Endodermal cell (in vitro differentiated cells): ENCODE measurements at regions not wholly inside any gene's neighbourhood (a gene's known extent, or its start where the extent isn't known, plus 50 kb on each side); places are given as distances from the start of the nearest gene placed in this dataset.

Experiments used
- DNase-seq: peaks from one replicate; pipeline ENCODE4 v3.0.0-alpha.2; 2017
- H3K27ac ChIP-seq: 2 replicates; pipeline ENCODE4 v1.5.1; 2013; ENCODE audit warnings: mild to moderate bottlenecking, low read depth, low read length, moderate library complexity
- H3K27me3 ChIP-seq: 2 replicates; pipeline ENCODE4 v1.6.1; 2013; ENCODE audit warnings: mild to moderate bottlenecking, low read length, moderate library complexity; ENCODE audit not compliant: insufficient read depth, control insufficient read depth, poor library complexity, severe bottlenecking
- H3K36me3 ChIP-seq: 2 replicates; pipeline ENCODE4 v1.7.0; 2013; ENCODE audit warnings: mild to moderate bottlenecking, low read length, moderate library complexity; ENCODE audit not compliant: control insufficient read depth, insufficient read depth
- H3K4me1 ChIP-seq: one replicate; pipeline ENCODE4 v1.7.0; 2013; ENCODE audit warnings: low read length; ENCODE audit not compliant: control insufficient read depth, insufficient read depth
- H3K4me3 ChIP-seq: 2 replicates; pipeline ENCODE4 v1.5.1; 2013; ENCODE audit warnings: mild to moderate bottlenecking, low read length, moderate library complexity
- H3K9ac ChIP-seq: 2 replicates; pipeline ENCODE4 v1.6.1; 2013; ENCODE audit warnings: mild to moderate bottlenecking, low read length, moderate library complexity; ENCODE audit not compliant: poor library complexity, severe bottlenecking; ENCODE audit errors: extremely low read depth
- H3K9me3 ChIP-seq: 2 replicates; pipeline ENCODE4 v1.6.1; 2013; ENCODE audit warnings: mild to moderate bottlenecking, low read length, moderate library complexity; ENCODE audit not compliant: control insufficient read depth
- H3K27ac Mint-ChIP-seq: 2 replicates; pipeline ENCODE4 v1.8.0; 2020; ENCODE audit warnings: mixed read lengths
- H3K27me3 Mint-ChIP-seq: 2 replicates; pipeline ENCODE4 v1.8.0; 2021; ENCODE audit warnings: mild to moderate bottlenecking, mixed read lengths; ENCODE audit not compliant: insufficient read depth
- H3K36me3 Mint-ChIP-seq: 2 replicates; pipeline ENCODE4 v1.8.0; 2020; ENCODE audit warnings: low read depth, mixed read lengths
- H3K4me1 Mint-ChIP-seq: 2 replicates; pipeline ENCODE4 v1.8.0; 2020; ENCODE audit warnings: mixed read lengths
- H3K4me3 Mint-ChIP-seq: 2 replicates; pipeline ENCODE4 v1.8.0; 2020; ENCODE audit warnings: mild to moderate bottlenecking, moderate library complexity, mixed read lengths
- H3K9me3 Mint-ChIP-seq: 2 replicates; pipeline ENCODE4 v1.8.0; 2020; ENCODE audit warnings: mild to moderate bottlenecking, mixed read lengths
- CTCF ChIP-seq: fragments of 200-600 bp; sonication (generic); conservative IDR thresholded peaks from 2 replicates; pipeline ENCODE4 v1.5.0; 2021; ENCODE audit warnings: antibody characterized with exemption, mild to moderate bottlenecking
- WGBS, 2 experiments: methylation state at CpG; one replicate each; pipeline versions ENCODE4 v1.1.5 to v1.1.7; 2013; ENCODE audit warnings: missing lambda C conversion rate in 2 of 2, mixed read lengths in 1 of 2; ENCODE audit not compliant: insufficient coverage in 1 of 2, insufficient read length in 1 of 2; 5-methylcytosine and 5-hydroxymethylcytosine counted together

GRCh38 chr3:177525987-177526712, 328.9 kb upstream of the TBL1XR1 start:
- 92 to 96% methylated on average over 3 to 9 of the region's 9 CpGs for WGBS, 2 experiments
- peaks cover 7% of the 10 kb centered on the region for H3K4me1 Mint-ChIP-seq
- no peak overlapping the region for H3K9ac ChIP-seq

GRCh38 chr3:177527182-177527581, 329.9 kb upstream of the TBL1XR1 start:
- Mint-ChIP-seq H3K4me3 (no peak overlapping the region), H3K9me3 (peaks cover 2% of the 10 kb centered on the region), H3K27me3 (no peaks in the 10 kb centered on the region), H3K27ac (no peak overlapping the region), H3K36me3 (no peaks in the 10 kb centered on the region), H3K4me1 (no peaks in the 10 kb centered on the region)
- DNase-seq: no peak
- TF ChIP-seq CTCF: no peak
- Histone ChIP-seq H3K27me3 (no peaks in the 10 kb centered on the region), H3K27ac (no peak overlapping the region), H3K4me3 (no peak overlapping the region), H3K4me1 (no peaks in the 10 kb centered on the region), H3K9me3 (peaks cover 6% of the 10 kb centered on the region), H3K9ac (no peak overlapping the region), H3K36me3 (no peaks in the 10 kb centered on the region)
- 91 to 100% methylated on average over 2 to 7 of the region's 7 CpGs for WGBS, 2 experiments

More at GRCh38 chr3:177525987-177526712, 328.9 kb upstream of the TBL1XR1 start:
- H3K9me3 Mint-ChIP-seq: peaks cover 2% of the 10 kb centered on the region
- Histone ChIP-seq H3K4me3 (no peak overlapping the region), H3K4me1 (no peaks in the 10 kb centered on the region), H3K36me3 (no peaks in the 10 kb centered on the region), H3K27ac (no peak overlapping the region), H3K9me3 (peaks cover 6% of the 10 kb centered on the region), H3K27me3 (no peaks in the 10 kb centered on the region)
- no peak overlapping the region for H3K4me3 Mint-ChIP-seq
- H3K36me3 Mint-ChIP-seq: no peaks in the 10 kb centered on the region
- no peaks in the 10 kb centered on the region for H3K27me3 Mint-ChIP-seq
- DNase-seq: no peak
- no peak for TF ChIP-seq CTCF
- H3K27ac Mint-ChIP-seq: no peak overlapping the region

- Mint-ChIP-seq H3K4me1 (no peaks in the 10 kb centered on the region), H3K27ac (no peak overlapping the region), H3K4me3 (no peak overlapping the region), H3K36me3 (no peaks in the 10 kb centered on the region), H3K9me3 (peaks cover 2% of the 10 kb centered on the region), H3K27me3 (no peaks in the 10 kb centered on the region)
- Histone ChIP-seq H3K27me3 (no peaks in the 10 kb centered on the region), H3K9ac (no peak overlapping the region), H3K9me3 (peaks cover 6% of the 10 kb centered on the region), H3K27ac (no peak overlapping the region), H3K4me1 (no peaks in the 10 kb centered on the region), H3K4me3 (no peak overlapping the region), H3K36me3 (no peaks in the 10 kb centered on the region)
- no peak for TF ChIP-seq CTCF
- 88 to 91% methylated on average over 1 to 2 of the region's 2 CpGs for WGBS, 2 experiments
- DNase-seq: no peak
Observed at GRCh38 chr3:177528306-177529070, 331.2 kb upstream of the TBL1XR1 start.
